ENCODE measurements at regions not wholly inside any gene's neighbourhood (a gene's known extent, or its start where the extent isn't known, plus 50 kb on each side); places are given as distances from the start of the nearest gene placed in this dataset.
A peak's percentile ranks its signal among the peaks of the same experiment; 100 is the strongest.

DNA sequence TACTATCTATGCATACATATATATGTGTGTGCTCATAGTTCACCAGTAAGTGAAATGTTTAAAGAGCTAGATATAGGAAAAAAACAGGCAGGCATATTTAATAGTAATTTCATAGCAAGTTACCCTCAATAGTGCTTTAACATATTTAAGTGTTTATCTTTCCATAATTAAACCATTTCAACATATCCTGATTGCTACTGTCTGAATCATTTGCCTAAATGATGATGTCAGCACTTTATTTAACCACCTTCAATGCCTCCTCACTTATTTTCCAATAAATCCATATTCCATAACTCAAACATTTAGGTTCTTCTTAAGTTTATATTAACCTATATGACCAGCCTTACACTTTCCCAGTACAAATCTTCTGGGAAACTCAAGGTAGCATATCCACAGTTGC is 601.1 kb downstream of the ARL4A start:
- DNase-seq (ENCODE audit: low read depth, low spot score): no peak

DNA sequence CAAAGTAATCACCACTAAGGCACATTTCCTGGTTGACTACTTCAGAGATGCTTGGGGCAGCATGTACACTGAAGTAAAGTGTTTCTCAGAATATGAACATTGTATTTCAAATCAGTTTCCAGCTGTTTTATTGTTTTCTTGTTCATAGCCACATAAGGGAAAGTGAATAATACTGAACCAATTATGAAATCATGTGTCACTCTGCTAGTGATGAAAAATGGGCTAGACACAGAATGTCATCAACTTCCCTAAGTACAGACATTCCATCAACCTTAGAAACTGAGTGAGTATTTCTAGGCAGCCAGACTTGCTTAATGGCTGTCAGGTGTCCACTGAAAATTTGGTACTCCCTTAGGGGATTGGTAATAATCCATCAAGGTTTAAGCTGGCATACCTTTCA is 603.5 kb downstream of the ARL4A start:
- DNase-seq (ENCODE audit: low read depth, low spot score): no peak

DNA sequence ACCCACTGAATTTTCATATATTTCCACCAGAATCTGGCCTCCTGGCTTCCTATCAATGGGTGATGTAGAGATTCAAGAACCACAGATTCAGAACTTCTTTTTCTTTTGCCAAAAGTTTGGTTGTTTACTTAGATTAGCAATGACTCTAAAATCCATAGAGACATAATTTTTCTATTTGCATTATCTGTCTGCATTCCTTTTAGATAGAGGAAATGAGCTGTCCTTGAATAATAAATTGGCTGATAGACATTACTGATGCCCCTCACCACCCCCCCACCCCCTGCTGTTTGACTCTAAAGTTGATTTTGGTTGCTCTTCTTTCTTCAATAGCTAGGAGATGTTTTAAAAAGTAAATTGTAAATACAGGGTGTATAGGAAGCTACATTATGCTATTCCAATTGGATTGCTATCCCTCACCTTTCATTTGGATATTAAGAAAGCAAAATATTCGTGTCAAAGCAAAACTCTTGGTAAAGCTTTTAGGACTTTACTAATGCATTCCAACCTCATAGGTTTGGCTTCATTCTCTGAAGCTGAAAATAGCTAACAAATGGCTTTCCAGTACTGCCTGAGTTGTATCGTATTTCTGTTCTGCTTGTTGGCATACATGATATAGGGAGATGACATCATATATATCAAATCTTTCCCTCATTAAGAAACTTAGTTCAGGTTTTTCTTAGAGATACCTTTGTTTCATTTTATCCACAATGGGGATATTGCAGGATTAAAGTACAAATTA is 606.0 kb downstream of the ARL4A start:
- no peak for DNase-seq (ENCODE audit: low read depth, low spot score)

DNA sequence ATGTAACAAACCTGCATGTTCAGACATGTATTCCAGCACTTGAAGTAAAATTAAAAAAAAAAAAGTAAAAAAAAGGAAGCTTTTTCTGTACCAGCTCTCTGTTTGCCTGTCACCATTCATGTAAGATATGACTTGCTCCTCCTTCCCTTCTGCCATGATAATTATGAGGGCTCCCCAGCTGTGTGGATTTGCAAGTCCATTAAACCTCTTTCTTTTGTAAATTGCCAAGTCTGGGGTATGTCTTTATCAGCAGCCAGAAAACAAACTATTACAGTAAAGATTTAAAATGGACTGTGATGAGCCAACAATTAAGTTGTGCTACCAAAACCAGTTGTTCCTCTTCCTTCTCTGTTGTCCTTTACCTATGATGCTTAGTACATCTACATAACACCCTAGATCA is 619.6 kb downstream of the ARL4A start:
- peak; percentile 2 for DNase-seq (ENCODE audit: low read depth, low spot score)

DNA sequence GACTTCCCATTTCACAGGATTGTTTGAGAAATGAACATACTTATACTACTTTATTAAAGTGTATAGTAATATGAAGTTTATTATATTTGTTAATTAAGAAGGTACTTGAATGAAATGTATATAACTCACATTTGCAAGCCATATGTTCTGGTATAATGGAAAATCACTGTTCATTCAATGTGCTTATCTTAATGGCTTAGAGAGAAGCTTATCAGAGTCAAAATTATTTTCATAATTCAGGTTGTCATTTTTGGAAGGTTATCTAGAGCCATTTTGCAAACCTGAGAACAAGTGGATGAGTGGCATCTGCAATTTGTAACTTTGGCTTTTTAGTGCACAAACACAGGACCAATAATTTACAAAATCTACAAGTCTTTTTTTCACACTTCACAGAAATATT is 621.0 kb downstream of the ARL4A start:
- DNase-seq (ENCODE audit: low read depth, low spot score): no peak

DNA sequence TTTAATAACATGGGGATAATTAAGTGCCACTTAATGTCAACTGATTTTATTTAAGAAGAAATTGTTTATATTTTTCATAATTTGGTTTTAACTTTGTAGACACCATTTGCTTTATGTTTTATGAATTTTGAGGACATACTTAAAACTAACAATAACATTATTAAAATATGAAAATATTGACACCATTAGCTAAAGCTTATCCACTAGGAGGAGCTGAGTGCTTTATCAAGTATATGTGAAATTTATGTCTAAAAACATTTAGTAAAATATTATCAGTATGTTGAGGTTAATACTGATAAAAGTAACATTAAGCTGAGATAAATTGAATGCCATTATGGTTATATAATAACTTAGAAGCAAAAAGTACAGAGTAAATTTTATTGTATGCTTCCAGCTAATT is 622.1 kb downstream of the ARL4A start:
- DNase-seq (ENCODE audit: low read depth, low spot score): no peak

DNA sequence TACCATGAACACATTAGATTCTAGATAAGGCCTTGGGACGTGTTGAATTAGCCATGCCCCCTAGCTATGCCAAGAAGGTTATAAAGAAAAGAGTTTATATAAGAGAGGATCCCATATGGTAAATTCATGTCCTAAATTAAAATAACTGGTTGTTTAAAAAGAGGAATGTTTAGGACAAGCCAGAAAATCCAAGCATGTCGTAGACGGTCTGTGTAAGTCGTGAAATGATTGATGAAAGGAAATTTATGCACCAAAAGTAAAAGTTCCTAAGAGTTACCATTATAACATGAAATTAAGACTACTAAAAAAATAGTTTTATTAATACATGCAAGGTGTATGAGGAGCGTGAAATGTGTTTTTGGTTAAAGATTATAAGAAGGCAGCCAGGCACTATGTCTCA is 624.9 kb downstream of the ARL4A start:
- DNase-seq (ENCODE audit: low read depth, low spot score): peak; percentile 25

DNA sequence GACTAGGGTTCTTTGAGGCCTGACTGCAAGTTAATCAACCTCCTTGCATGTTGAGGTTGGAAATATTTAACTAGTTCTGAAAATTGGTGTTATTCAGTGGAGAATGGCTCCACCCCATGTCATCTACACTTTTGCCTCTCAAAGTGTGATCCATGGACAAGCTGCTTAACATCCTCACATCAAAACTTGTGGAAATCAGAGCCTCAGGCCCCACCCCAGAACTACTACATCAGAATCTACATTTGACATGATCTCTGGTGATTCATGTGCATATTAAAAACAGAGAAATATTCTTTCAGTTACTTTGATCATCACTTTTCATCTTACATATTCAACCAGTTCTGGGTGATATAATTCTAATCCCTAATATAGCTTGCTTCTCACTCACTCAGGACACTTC is 632.9 kb downstream of the ARL4A start:
- no peak for DNase-seq (ENCODE audit: low read depth, low spot score)

DNA sequence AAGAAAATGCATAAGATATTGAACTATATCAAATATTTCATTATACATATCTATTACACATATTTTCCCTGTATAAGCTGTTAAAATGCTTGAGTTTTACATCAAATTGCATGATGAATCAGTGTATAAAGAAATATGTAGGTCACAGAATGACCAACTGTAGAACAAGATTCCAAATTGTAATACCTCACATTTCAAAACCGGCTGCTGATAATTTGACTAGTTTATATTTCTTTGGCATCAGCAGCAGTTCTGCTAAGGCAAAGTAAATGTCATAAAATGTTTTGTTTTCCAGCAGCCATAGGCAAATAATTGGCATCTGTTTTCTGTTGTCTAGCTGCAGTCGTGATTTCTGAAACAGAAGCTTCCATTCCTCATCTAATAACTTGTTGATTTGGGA is 633.9 kb downstream of the ARL4A start:
- DNase-seq (ENCODE audit: low read depth, low spot score): no peak

DNA sequence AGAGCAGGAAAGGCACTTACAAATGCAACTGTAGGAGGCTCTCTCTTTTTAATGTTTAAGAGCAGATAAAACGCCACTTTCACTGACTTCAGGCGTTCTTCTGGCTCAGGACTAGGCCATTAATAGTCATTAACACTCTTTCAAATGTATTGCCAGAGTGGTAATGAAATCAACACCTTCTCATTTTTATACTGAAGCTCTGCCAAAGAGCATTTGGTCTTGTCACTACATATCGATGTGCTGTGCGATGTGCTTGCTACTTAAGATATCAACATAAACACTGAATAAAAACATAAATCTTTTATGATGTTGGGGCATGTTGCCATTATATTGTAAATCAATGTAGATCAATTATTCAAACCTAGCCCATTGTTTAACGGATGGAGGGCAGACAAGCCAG is 634.7 kb downstream of the ARL4A start:
- no peak for DNase-seq (ENCODE audit: low read depth, low spot score)

DNA sequence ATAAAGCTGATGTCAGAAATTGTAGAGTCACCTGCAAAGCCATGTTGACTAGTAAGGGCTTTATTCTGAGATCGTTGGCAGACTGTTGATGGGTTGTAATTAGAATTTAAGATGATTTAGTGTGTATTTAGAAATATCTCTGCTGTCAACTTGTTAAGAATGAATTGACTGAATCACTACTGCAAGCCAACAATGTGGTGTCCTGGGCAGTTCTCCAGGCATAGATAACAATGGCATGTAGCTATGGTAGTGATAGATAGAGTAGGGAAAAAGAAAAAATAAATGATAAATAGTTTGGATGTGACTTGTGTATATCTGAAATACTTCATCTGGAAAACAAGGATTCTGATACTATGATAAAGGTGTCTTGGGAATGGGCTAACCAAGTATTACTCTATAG is 640.2 kb downstream of the ARL4A start:
- DNase-seq (ENCODE audit: low read depth, low spot score): no peak

DNA sequence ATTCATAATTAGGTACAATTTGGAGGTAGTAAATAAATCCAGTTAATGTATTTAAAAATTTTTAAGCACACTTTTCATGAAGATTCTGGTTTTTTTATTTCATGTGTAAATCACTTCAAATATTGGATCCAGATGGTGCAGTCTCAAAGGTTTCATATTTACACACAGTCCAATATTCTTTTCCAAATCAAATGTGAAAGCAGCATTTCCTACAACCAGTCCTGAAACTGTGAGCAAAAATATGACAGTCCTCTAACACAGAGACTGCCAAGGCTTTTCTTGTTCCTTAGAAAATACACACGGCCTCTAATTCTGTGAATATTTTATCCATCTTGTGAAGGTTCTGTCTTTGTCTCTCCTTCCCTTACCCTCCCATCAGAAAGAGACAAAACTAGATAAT is 645.9 kb downstream of the ARL4A start:
- DNase-seq (ENCODE audit: low read depth, low spot score): no peak

DNA sequence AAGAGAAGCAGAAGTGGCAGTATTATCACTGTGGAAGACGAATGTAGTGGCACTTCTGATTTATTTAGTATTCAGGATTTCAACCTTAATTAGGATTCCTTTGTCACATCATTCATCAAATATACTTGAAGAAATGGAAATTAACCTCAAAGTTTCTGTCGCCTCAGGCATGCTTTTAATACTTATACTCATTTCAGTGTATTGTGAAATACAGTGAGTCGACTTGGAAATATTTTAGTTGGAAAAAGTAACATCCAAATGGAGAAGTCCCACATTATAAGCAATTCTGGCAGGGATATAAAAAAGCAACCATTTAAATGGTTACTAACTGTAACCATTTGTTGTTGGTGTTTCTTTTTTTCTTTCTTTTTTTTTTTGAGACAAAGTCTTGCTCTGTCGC is 648.8 kb downstream of the ARL4A start:
- no peak for DNase-seq (ENCODE audit: low read depth, low spot score)

DNA sequence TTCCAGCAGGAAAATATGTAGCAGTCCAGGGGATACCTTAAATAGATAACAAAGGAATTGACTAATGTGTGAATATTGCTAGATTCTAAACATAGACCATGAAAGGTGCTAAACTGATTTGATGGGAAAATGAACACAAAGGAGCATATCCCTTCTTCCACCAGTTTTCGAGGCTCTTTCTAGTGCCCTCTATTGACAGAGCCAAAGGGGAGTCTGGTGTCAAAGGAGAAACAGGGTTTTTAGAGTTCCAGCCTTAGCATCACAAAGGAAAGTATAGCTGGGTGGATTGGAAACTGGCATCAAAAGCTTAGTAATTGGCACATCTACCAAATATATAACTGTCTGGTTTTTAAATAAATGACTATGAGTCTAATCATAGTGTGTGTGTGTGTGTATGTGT is 636.8 kb downstream of the ETV1 start:
- DNase-seq (ENCODE audit: low read depth, low spot score): no peak

DNA sequence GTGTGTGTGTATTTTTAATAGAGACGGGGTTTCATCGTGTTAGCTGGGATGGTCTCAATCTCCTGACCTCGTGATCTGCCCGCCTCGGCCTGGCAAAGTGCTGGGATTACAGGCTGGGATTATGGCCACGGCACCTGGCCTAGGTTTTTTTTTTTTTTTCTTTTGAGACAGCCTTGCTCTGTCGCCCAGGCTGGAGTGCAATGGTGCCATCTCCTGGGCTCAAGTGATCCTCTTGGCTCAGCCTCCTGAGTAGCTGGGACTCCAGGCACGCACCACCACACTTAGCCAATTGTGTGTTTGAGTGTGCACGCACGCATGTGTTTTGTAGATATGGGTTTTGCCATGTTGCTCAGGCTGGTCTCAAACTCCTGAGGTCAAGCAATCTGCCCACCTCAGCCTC is 629.8 kb downstream of the ETV1 start:
- DNase-seq (ENCODE audit: low read depth, low spot score): no peak

DNA sequence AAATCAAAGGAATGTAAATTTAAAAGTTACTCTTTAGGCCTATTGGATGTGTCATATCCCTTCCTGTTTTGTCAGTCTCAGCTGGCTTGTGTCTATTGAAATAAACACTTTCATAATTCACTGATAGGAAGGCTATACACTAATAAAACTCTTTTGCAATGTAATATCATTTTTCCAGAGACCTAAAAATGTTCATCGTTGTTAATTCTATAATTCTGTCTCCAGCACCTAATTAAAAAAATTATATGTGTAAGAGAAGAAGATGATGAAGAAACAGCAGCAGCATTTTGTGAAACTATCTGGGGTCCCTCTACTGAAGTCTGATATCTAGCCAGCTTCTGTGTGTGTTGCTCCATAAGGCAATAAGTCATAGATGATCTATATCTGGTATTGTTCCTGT is 602.7 kb downstream of the ETV1 start:
- no peak for DNase-seq (ENCODE audit: low read depth, low spot score)

DNA sequence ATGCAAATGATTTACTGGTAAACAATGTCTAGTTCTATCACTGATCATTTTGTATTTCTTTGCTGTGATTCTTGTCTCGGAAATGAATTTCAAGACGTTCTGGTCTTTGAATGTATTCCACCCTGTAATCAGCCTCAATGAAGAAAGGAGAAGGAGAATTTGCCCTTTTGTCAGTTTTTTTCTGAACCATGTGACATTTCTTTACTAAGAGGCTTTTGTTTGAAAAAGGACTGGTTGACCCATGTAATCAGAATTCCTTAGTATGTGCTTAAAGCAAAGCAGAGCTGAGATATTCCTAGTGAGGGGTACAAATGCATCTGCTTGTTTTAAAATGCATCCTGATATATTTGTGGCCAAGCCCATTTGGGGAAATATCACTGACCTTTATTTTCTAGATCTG is 581.6 kb downstream of the ETV1 start:
- DNase-seq (ENCODE audit: low read depth, low spot score): no peak

DNA sequence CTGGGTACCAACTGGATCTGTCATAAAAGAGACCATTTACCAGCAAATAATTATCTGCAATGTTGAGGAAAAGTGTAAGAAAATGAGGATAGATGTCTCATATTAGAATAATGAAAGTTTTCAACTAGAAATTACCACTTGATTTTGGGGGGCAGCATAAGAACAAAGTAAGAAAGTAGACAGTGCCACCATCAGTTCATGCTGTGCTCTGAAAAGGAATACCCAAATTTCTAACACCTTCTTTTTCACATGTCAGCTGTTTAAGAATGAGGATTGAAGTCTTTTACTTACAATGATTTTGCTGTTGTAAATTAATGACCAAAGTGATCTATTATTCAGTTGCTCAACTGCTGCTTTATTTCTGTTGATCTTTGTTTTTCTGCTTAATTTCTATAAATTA is 578.3 kb downstream of the ETV1 start:
- DNase-seq (ENCODE audit: low read depth, low spot score): no peak

DNA sequence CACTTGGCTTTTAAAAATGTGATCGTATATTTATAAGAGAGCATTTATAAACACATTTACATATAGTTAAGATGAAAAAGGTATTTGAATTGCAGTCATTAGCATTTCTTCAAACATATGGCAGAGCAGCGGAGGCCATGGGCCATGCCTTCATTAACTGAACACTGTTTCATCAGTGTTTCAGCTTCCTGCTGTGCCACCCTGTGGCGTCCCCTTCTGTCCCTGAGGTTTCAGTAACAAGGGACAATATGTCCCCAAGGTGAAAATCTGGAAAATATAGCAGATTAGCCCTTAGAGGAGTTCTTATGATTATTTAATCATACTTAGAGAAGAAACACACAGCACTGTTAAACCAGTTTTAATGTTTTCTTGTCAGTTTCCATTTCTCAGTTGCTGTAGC is 577.8 kb downstream of the ETV1 start:
- no peak for DNase-seq (ENCODE audit: low read depth, low spot score)

DNA sequence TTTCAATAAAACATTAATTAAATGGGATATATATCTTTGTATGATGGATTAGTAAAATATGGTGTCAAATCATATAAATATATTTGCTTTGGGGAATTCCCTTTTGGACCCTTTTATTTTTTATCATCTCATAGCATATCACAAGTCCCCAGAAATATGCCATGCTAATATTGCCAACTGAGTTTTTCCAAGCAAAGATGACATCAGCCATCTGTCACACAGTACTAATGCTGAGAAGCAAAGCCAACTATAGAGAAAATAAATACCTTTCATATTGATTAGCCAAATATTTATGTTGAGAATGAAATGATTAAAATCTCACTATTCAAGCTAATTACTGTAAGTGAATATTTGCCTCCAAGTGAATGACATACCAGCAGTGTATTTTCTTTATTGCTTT is 575.3 kb downstream of the ETV1 start:
- no peak for DNase-seq (ENCODE audit: low read depth, low spot score)

DNA sequence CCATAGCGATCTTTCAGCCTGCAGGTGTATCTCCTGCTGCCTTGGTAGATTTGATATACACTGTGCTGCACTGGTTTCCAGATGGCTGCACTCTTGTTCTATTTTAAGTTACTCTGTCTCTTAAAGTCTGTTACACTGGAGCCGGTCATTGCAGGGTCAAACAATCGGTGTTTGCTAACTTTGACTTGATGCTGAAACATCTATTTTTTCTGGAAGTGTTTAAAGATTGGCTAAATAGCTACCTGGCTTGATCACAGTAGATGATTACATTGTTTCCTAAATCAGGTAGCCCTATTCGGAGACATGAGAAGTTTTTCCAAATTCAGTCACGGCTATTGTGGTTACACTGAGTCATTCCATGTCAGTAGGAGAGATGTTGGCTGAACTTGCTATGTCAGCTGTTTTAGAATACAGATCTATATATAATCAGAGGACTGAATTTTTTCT is 574.8 kb downstream of the ETV1 start:
- no peak for DNase-seq (ENCODE audit: low read depth, low spot score)

DNA sequence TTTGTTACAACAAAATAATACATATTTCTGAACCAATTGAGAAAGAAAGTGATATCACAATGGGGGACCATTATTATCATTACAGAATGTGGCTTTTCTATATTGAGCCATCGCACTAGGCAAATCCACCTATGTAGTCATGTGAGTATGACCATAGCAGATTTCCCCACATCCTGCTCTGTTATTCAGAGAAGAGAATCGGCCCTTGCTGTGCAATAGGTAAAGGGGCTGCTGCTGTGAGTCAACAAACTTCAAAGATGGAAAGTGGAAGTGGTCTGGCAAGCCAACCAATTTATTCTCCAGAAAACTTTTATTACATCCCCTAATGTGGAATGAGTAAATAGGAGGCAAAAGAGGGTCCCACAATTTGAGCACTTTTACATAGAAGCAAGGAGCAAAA is 573.4 kb downstream of the ETV1 start:
- DNase-seq (ENCODE audit: low read depth, low spot score): no peak

DNA sequence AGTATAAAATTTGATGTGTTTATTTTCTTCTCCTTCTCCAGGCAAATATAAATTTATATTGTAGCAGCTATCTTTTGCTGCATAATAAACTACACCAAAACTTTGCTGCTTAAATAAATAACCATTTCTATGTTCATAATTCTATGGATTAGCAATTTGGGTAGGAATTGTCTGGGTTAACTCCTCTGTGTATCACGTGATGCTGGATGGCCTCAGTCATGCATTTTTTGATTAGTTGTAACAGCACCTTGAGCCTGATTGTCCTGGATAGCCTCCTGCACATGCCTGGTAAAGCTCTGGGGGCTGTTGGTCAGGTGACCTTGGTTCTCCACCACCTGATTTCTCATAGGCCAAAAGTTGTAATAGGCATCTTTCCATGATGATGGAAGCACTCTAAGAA is 572.9 kb downstream of the ETV1 start:
- DNase-seq (ENCODE audit: low read depth, low spot score): no peak

DNA sequence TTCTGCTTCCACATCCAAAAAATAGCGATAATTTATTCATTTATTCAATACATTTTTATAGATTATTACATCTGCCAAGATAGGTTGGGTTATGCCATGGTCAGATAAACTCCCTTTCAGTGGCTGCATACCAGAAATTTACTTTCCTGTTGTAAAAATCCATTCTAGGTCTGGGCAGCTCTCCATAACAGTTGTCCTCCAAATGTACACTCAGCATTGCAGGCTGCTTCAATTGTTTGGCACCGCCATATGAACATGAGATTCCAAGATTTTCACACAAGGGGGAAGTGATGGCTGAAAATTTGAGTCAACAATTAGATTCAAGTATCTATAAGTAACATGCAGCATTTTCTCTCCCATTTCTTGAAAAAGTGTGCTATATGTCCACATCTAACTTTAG is 568.7 kb downstream of the ETV1 start:
- no peak for DNase-seq (ENCODE audit: low read depth, low spot score)
